ENCODE measurements at regions not wholly inside any gene's neighbourhood (a gene's known extent, or its start where the extent isn't known, plus 50 kb on each side); places are given as distances from the start of the nearest gene placed in this dataset.

GRCh38 chr3:174531262-174531982, 327.7 kb upstream of the NAALADL2 start:
- TF ChIP-seq EZH2 (IDR thresholded peaks at IDR 0.05) (no peak), FOXP2 (optimal IDR thresholded peaks at IDR 0.05; ENCODE audit: control extremely low read depth, extremely low read length, insufficient read depth) (no peak), POLR2AphosphoS5 (IDR thresholded peaks at IDR 0.05; ENCODE audit: borderline replicate concordance, low read depth, low read length) (no peak)
- Histone ChIP-seq H3K36me3 (ENCODE audit: insufficient read depth, low read length) (no peaks in the 10 kb centered on the region), H3K9ac (ENCODE audit: insufficient read length) (no peak overlapping the region), H3K9me3 (ENCODE audit: low read depth, low read length) (no peaks in the 10 kb centered on the region), H3K4me3 (no peak overlapping the region), H3K27ac (no peak overlapping the region)
- DNase-seq (ENCODE audit: low read depth, low spot score) = no peak

GRCh38 chr3:174532216-174532615, 326.9 kb upstream of the NAALADL2 start:
- H3K36me3 ChIP-seq (ENCODE audit: insufficient read depth, low read length) = no peaks in the 10 kb centered on the region
- no peak overlapping the region for H3K9ac ChIP-seq (ENCODE audit: insufficient read length)
- no peak overlapping the region for H3K27ac ChIP-seq
- DNase-seq (ENCODE audit: low read depth, low spot score) = no peak
- H3K9me3 ChIP-seq (ENCODE audit: low read depth, low read length) = no peaks in the 10 kb centered on the region
- H3K4me3 ChIP-seq = no peak overlapping the region
- TF ChIP-seq POLR2AphosphoS5 (IDR thresholded peaks at IDR 0.05; ENCODE audit: borderline replicate concordance, low read depth, low read length) (no peak), FOXP2 (optimal IDR thresholded peaks at IDR 0.05; ENCODE audit: control extremely low read depth, extremely low read length, insufficient read depth) (no peak), EZH2 (IDR thresholded peaks at IDR 0.05) (no peak)

GRCh38 chr3:174532776-174533175, 326.4 kb upstream of the NAALADL2 start:
- DNase-seq (ENCODE audit: low read depth, low spot score) = no peak
- TF ChIP-seq POLR2AphosphoS5 (IDR thresholded peaks at IDR 0.05; ENCODE audit: borderline replicate concordance, low read depth, low read length) (no peak), EZH2 (IDR thresholded peaks at IDR 0.05) (no peak), FOXP2 (optimal IDR thresholded peaks at IDR 0.05; ENCODE audit: control extremely low read depth, extremely low read length, insufficient read depth) (no peak)
- Histone ChIP-seq H3K4me3 (no peak overlapping the region), H3K36me3 (ENCODE audit: insufficient read depth, low read length) (no peaks in the 10 kb centered on the region), H3K9me3 (ENCODE audit: low read depth, low read length) (no peaks in the 10 kb centered on the region), H3K27ac (no peak overlapping the region), H3K9ac (ENCODE audit: insufficient read length) (no peak overlapping the region)

GRCh38 chr3:174533286-174533685, 325.8 kb upstream of the NAALADL2 start:
- Histone ChIP-seq H3K27ac (no peak overlapping the region), H3K4me3 (no peak overlapping the region), H3K9ac (ENCODE audit: insufficient read length) (no peak overlapping the region), H3K36me3 (ENCODE audit: insufficient read depth, low read length) (no peaks in the 10 kb centered on the region), H3K9me3 (ENCODE audit: low read depth, low read length) (no peaks in the 10 kb centered on the region)
- TF ChIP-seq EZH2 (IDR thresholded peaks at IDR 0.05) (no peak), POLR2AphosphoS5 (IDR thresholded peaks at IDR 0.05; ENCODE audit: borderline replicate concordance, low read depth, low read length) (no peak), FOXP2 (optimal IDR thresholded peaks at IDR 0.05; ENCODE audit: control extremely low read depth, extremely low read length, insufficient read depth) (no peak)
- no peak for DNase-seq (ENCODE audit: low read depth, low spot score)

GRCh38 chr3:174536319-174536718, 322.8 kb upstream of the NAALADL2 start:
- H3K9me3 ChIP-seq (ENCODE audit: low read depth, low read length) = no peaks in the 10 kb centered on the region
- DNase-seq (ENCODE audit: low read depth, low spot score) = no peak
- no peak overlapping the region for H3K27ac ChIP-seq
- TF ChIP-seq POLR2AphosphoS5 (IDR thresholded peaks at IDR 0.05; ENCODE audit: borderline replicate concordance, low read depth, low read length) (no peak), FOXP2 (optimal IDR thresholded peaks at IDR 0.05; ENCODE audit: control extremely low read depth, extremely low read length, insufficient read depth) (no peak), EZH2 (IDR thresholded peaks at IDR 0.05) (no peak)
- no peak overlapping the region for H3K9ac ChIP-seq (ENCODE audit: insufficient read length)
- H3K36me3 ChIP-seq (ENCODE audit: insufficient read depth, low read length) = no peaks in the 10 kb centered on the region
- H3K4me3 ChIP-seq = no peak overlapping the region

GRCh38 chr3:174538151-174538550, 321.0 kb upstream of the NAALADL2 start:
- H3K27ac ChIP-seq = no peak overlapping the region
- no peaks in the 10 kb centered on the region for H3K9me3 ChIP-seq (ENCODE audit: low read depth, low read length)
- H3K4me3 ChIP-seq = no peak overlapping the region
- no peak overlapping the region for H3K9ac ChIP-seq (ENCODE audit: insufficient read length)
- TF ChIP-seq EZH2 (IDR thresholded peaks at IDR 0.05) (no peak), FOXP2 (optimal IDR thresholded peaks at IDR 0.05; ENCODE audit: control extremely low read depth, extremely low read length, insufficient read depth) (no peak), POLR2AphosphoS5 (IDR thresholded peaks at IDR 0.05; ENCODE audit: borderline replicate concordance, low read depth, low read length) (no peak)
- H3K36me3 ChIP-seq (ENCODE audit: insufficient read depth, low read length) = no peaks in the 10 kb centered on the region
- no peak for DNase-seq (ENCODE audit: low read depth, low spot score)

GRCh38 chr3:174540116-174540908, 318.8 kb upstream of the NAALADL2 start:
- no peak overlapping the region for H3K4me3 ChIP-seq
- no peaks in the 10 kb centered on the region for H3K9me3 ChIP-seq (ENCODE audit: low read depth, low read length)
- no peak for DNase-seq (ENCODE audit: low read depth, low spot score)
- H3K27ac ChIP-seq = no peak overlapping the region
- H3K9ac ChIP-seq (ENCODE audit: insufficient read length) = no peak overlapping the region
- no peak for TF ChIP-seq POLR2AphosphoS5 (IDR thresholded peaks at IDR 0.05; ENCODE audit: borderline replicate concordance, low read depth, low read length)
- no peak for TF ChIP-seq EZH2 (IDR thresholded peaks at IDR 0.05)
- TF ChIP-seq FOXP2 (optimal IDR thresholded peaks at IDR 0.05; ENCODE audit: control extremely low read depth, extremely low read length, insufficient read depth) = no peak
- no peaks in the 10 kb centered on the region for H3K36me3 ChIP-seq (ENCODE audit: insufficient read depth, low read length)

GRCh38 chr3:174541708-174542315, 317.3 kb upstream of the NAALADL2 start:
- TF ChIP-seq FOXP2 (optimal IDR thresholded peaks at IDR 0.05; ENCODE audit: control extremely low read depth, extremely low read length, insufficient read depth) (no peak), POLR2AphosphoS5 (IDR thresholded peaks at IDR 0.05; ENCODE audit: borderline replicate concordance, low read depth, low read length) (no peak), EZH2 (IDR thresholded peaks at IDR 0.05) (no peak)

More at GRCh38 chr3:174541708-174542315, 317.3 kb upstream of the NAALADL2 start:
- H3K9me3 ChIP-seq (ENCODE audit: low read depth, low read length) = no peaks in the 10 kb centered on the region
- no peak overlapping the region for H3K4me3 ChIP-seq
- no peak for DNase-seq (ENCODE audit: low read depth, low spot score)
- no peak overlapping the region for H3K9ac ChIP-seq (ENCODE audit: insufficient read length)
- H3K36me3 ChIP-seq (ENCODE audit: insufficient read depth, low read length) = no peaks in the 10 kb centered on the region
- no peak overlapping the region for H3K27ac ChIP-seq

Measured in SK-N-MC (cell line).